ENCODE measurements at regions not wholly inside any gene's neighbourhood (a gene's known extent, or its start where the extent isn't known, plus 50 kb on each side); places are given as distances from the start of the nearest gene placed in this dataset.
"Not testable (repeated sequence)": the region's sequence is repeated elsewhere in the genome, so short reads cannot be mapped to it uniquely, and the experiment has no call there.

- no peak for DNase-seq
Observed at GRCh38 chr7:98778421-98778820, 91.4 kb downstream of the TMEM130 start.

- no peak for DNase-seq
Observed at GRCh38 chr7:98779800-98780587, 89.8 kb downstream of the TMEM130 start.

GRCh38 chr7:98784216-98784785 lies 85.5 kb downstream of the TMEM130 start:
- no peak for DNase-seq

GRCh38 chr7:98785929-98786571 lies 83.8 kb downstream of the TMEM130 start:
- no peak for DNase-seq

- DNase-seq = no peak
Observed at GRCh38 chr7:98788966-98789365, 80.8 kb downstream of the TMEM130 start.

- not testable (repeated sequence) for DNase-seq
Observed at GRCh38 chr7:98794453-98794852, 75.4 kb downstream of the TMEM130 start.

- DNase-seq = no peak
Observed at GRCh38 chr7:98795741-98796493, 73.9 kb downstream of the TMEM130 start.
